PC-9 (cell line): ENCODE measurements at regions not wholly inside any gene's neighbourhood (a gene's known extent, or its start where the extent isn't known, plus 50 kb on each side); places are given as distances from the start of the nearest gene placed in this dataset.

ENCODE experiments used
- EZH2 ChIP-seq: fragments of 200-600 bp; sonication (generic); IDR thresholded peaks from 2 replicates; pipeline ENCODE4 v1.8.0; 2017; ENCODE audit warnings: antibody characterized with exemption, low read depth
- TF ChIP-seq, protein P1 (sequence below): fragments of 200-600 bp; sonication (generic); conservative IDR thresholded peaks from 2 replicates; pipeline ENCODE4 v1.6.1; 2017; ENCODE audit warnings: mixed run types, antibody characterized with exemption, mild to moderate bottlenecking, moderate library complexity

DNA sequence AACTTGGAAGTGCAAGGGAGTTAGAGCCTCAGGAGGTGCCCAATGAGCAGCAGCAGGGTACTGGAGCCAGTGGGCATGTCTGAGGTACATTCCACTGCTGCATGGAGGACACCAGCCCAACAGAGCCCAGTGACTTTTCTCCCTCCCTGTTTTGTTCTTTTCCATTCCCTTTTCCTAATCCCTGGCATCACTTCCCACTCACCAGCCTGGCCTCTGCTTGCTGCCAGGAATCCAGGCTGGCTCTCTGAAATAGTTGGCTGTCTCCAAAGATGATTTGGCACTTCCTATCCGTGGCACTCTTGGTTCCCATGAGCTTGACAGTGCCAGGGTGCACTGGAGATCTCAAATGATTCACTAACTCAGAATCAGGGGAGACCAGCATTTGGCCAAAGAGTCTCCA is 97.7 kb upstream of the ZPBP start:
- TF ChIP-seq EZH2 = no peak
- TF ChIP-seq, protein P1, sequence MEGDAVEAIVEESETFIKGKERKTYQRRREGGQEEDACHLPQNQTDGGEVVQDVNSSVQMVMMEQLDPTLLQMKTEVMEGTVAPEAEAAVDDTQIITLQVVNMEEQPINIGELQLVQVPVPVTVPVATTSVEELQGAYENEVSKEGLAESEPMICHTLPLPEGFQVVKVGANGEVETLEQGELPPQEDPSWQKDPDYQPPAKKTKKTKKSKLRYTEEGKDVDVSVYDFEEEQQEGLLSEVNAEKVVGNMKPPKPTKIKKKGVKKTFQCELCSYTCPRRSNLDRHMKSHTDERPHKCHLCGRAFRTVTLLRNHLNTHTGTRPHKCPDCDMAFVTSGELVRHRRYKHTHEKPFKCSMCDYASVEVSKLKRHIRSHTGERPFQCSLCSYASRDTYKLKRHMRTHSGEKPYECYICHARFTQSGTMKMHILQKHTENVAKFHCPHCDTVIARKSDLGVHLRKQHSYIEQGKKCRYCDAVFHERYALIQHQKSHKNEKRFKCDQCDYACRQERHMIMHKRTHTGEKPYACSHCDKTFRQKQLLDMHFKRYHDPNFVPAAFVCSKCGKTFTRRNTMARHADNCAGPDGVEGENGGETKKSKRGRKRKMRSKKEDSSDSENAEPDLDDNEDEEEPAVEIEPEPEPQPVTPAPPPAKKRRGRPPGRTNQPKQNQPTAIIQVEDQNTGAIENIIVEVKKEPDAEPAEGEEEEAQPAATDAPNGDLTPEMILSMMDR = no peak
